Activated CD4-positive, alpha-beta memory T cell treated with anti-CD3 and anti-CD28 coated beads, Interleukin-2, amount 10 ng/mL, durations not matched to agents 7 days and 5 days (primary cell): ENCODE measurements at regions not wholly inside any gene's neighbourhood (a gene's known extent, or its start where the extent isn't known, plus 50 kb on each side); places are given as distances from the start of the nearest gene placed in this dataset.

Experiments
- CTCF ChIA-PET: fragments of 350-600 bp; sonication (Branson Sonifier 250); formaldehyde crosslinking; loops from one replicate; lab custom pipeline; 2021; ENCODE audit warnings: antibody characterized with exemption, inconsistent platforms; lab: Charles Lee
- POLR2A ChIA-PET: fragments of 350-600 bp; sonication (Branson Sonifier 250); formaldehyde crosslinking; loops from one replicate; lab custom pipeline; 2021; ENCODE audit warnings: antibody characterized with exemption; lab: Charles Lee
- DNase-seq: peaks from one replicate; pipeline ENCODE4 v3.0.0-alpha.2; 2020
- H3K27ac Mint-ChIP-seq: one replicate; pipeline ENCODE4 v1.8.0; 2021; ENCODE audit warnings: mild to moderate bottlenecking, mixed read lengths
- H3K27me3 Mint-ChIP-seq: one replicate; pipeline ENCODE4 v1.8.0; 2021; ENCODE audit warnings: mixed read lengths
- H3K36me3 Mint-ChIP-seq: one replicate; pipeline ENCODE4 v1.8.0; 2021; ENCODE audit warnings: low read depth, mixed read lengths
- H3K4me1 Mint-ChIP-seq: one replicate; pipeline ENCODE4 v1.8.0; 2021; ENCODE audit warnings: mixed read lengths
- H3K4me3 Mint-ChIP-seq: one replicate; pipeline ENCODE4 v1.8.0; 2021; ENCODE audit warnings: mild to moderate bottlenecking, mixed read lengths
- H3K9me3 Mint-ChIP-seq: one replicate; pipeline ENCODE4 v1.8.0; 2021; ENCODE audit warnings: mixed read lengths

DNA sequence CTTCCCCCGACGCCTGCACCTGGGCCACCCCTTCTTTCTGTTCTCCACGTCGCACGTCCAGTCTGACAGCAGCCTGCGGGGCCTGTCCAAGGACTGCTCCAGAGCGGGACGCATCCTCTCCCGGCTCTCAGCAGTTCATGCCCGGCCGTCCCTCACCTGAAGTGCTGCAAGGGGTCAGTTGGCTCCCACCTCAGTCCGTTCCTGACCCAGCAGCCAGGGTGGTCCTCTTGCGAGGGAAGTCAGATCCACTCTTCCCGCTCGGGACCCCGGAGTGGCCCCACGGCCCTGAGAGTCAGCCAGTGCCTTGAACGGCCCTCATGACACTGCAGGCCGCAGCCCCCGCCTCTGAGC, 249.7 kb upstream of the IRX4 start:
- Mint-ChIP-seq H3K9me3 (no peaks in the 10 kb centered on the region), H3K27ac (no peak overlapping the region), H3K27me3 (no peaks in the 10 kb centered on the region), H3K36me3 (no peaks in the 10 kb centered on the region), H3K4me1 (no peaks in the 10 kb centered on the region), H3K4me3 (no peak overlapping the region)
- ChIA-PET POLR2A (no interaction called here), CTCF (no interaction called here)
- DNase-seq, result no peak

DNA sequence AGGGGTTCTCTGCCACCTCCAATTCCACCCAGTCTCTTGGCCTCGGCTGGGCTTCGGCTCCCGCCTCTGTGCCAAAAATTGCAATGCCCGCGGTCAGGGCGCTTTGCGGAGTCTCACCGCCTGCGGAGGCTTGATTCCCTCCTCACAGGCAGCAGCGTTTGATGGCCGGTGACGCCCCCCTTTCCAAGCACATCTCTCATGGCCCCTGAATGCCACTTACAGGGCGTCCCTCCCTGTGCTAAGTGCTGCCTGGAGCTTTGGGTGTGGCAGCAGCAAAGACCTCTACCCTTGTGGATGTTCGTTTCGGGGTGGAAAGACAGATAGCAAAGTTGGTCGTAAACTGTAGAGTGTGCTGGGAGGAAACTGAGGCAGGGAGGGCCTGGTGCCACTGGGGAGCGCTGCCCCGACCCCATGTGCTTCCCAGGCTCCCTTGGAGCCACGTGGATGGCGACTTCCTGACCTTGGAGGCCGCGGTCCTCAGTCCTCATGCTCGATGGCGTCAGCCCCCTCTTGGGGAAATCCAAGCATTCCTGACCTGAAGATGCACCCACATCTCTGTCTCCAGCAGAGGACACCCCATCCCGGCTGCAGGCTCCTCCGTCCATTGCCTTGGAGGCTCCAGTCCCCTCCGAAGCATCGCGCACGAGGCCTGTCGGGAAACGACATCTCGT, 249.2 kb upstream of the IRX4 start:
- POLR2A ChIA-PET, result no interaction called here

DNA sequence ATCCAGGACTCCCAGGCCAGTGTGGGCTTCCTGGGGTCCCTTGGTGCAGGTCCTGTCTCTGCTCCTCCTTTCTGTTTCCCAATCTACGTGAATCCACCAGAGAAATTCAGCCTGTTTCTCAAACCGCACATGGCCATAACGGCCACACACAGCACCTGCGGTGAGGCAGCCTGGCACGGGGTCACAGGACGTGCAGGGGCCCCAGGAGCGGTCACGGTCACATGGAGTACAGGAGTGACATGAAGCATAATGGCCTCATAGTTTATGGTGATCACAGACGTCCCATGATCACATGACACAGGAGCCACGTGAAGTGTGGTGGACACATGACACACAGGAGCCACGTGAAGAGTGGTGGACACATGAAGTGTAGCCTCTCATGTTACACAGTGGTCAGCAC, 248.5 kb upstream of the IRX4 start:
- POLR2A ChIA-PET, result no interaction called here
- H3K9me3 Mint-ChIP-seq, result no peaks in the 10 kb centered on the region
- no peak overlapping the region for H3K4me3 Mint-ChIP-seq
- CTCF ChIA-PET, result no interaction called here
- DNase-seq, result no peak
- no peaks in the 10 kb centered on the region for H3K4me1 Mint-ChIP-seq
- no peaks in the 10 kb centered on the region for H3K27me3 Mint-ChIP-seq
- no peaks in the 10 kb centered on the region for H3K36me3 Mint-ChIP-seq
- H3K27ac Mint-ChIP-seq, result no peak overlapping the region

More for the DNA sequence above, 249.2 kb upstream of the IRX4 start:
- no peak overlapping the region for H3K4me3 Mint-ChIP-seq
- CTCF ChIA-PET, result no interaction called here
- no peaks in the 10 kb centered on the region for H3K4me1 Mint-ChIP-seq
- no peaks in the 10 kb centered on the region for H3K27me3 Mint-ChIP-seq
- no peak for DNase-seq
- H3K27ac Mint-ChIP-seq, result no peak overlapping the region
- no peaks in the 10 kb centered on the region for H3K9me3 Mint-ChIP-seq
- H3K36me3 Mint-ChIP-seq, result no peaks in the 10 kb centered on the region

DNA sequence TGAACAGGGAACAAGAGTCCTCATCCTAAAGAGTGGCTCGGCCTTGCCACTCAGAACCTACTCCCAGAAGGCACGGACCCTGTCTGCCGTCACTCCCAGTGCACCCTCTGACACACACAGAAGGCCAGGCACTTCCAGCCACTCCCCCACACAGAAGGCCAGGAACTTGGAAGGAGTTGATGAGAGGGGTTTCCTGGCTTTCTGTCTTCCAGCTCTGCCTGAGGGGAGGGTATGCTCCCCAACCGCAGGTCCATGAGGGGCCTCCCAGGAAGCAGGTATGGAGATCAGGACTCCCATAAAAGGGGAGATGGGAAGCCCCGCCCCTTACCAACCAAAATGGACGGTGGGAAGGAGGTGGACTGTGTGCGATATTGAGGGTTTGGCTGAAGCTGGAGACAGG, 247.6 kb upstream of the IRX4 start:
- Mint-ChIP-seq H3K36me3 (no peaks in the 10 kb centered on the region), H3K27ac (no peak overlapping the region), H3K4me1 (no peaks in the 10 kb centered on the region), H3K4me3 (no peak overlapping the region), H3K9me3 (no peaks in the 10 kb centered on the region), H3K27me3 (no peaks in the 10 kb centered on the region)
- no peak for DNase-seq
- CTCF ChIA-PET, result no interaction called here
- POLR2A ChIA-PET, result no interaction called here

DNA sequence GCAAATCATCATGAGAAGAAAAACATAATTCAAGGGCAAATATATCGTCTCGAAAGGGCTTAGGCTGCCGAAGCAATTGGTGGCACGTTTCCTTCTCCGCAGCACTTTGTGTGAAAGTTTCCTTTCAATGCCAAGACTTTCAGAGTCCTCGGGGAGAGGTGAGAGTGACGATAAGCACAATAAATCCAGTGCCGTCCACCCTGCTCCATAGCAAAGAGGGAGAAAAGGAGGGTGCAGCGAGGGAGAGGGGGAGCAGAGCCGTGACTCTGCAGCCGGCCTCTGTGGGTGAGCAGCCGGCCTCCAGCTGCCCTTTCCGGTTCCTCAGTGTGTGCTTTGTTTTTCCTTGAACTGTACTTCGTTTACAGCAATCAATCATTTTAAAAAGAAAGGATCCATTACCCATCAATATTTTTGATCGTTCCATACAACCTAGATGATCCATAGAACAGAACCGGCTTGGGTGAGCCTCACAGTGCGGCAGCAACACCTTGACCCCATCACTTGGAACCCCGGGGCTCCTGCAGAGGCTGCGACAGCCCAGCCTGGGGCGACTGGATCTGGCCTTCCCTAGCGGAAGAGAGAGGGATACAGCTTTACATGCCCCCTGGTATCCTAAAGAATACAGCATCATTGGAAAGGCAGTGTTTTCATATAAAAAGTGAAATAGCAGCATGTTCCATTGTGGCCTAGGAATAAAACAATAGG, 247.0 kb upstream of the IRX4 start:
- Mint-ChIP-seq H3K36me3 (no peaks in the 10 kb centered on the region), H3K9me3 (no peaks in the 10 kb centered on the region), H3K4me3 (no peak overlapping the region), H3K27ac (no peak overlapping the region), H3K27me3 (no peaks in the 10 kb centered on the region), H3K4me1 (no peaks in the 10 kb centered on the region)
- ChIA-PET CTCF (no interaction called here), POLR2A (no interaction called here)
- no peak for DNase-seq

DNA sequence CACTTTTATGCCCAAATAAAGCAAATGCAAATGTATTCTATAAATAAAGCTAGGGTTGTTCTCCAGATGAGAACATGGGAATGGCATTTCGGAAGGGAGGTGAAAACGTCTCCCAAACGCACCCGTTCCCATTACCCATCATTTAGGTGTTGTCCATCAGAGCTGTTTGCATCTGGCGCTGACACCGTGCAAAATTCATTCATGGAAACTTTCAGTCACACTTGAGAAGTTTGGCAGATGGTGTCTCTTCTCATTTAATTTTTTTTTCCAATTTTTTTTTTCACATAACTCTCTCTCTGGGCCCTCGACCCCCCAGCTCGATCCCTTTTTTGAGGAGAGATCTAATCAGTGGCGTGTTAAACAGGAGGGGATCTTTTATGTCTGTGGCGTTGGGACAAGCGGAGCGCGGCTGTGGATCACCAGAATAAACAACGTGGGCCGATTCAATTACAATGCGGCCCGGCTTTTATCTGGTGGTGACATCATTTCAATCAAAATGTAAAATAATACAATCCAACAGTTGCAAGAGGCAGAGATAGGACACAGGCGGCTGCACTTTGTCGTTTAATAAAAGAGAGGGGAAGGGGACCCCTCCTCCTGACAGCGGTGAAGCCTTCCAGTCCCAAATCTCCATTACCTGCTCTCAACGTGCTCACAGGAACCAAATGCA, 246.1 kb upstream of the IRX4 start:
- no peaks in the 10 kb centered on the region for H3K27me3 Mint-ChIP-seq
- no peaks in the 10 kb centered on the region for H3K36me3 Mint-ChIP-seq
- no peaks in the 10 kb centered on the region for H3K9me3 Mint-ChIP-seq
- POLR2A ChIA-PET, result no interaction called here
- no peak overlapping the region for H3K4me3 Mint-ChIP-seq
- no peaks in the 10 kb centered on the region for H3K4me1 Mint-ChIP-seq
- no peak overlapping the region for H3K27ac Mint-ChIP-seq
- no peak for DNase-seq
- CTCF ChIA-PET, result no interaction called here

DNA sequence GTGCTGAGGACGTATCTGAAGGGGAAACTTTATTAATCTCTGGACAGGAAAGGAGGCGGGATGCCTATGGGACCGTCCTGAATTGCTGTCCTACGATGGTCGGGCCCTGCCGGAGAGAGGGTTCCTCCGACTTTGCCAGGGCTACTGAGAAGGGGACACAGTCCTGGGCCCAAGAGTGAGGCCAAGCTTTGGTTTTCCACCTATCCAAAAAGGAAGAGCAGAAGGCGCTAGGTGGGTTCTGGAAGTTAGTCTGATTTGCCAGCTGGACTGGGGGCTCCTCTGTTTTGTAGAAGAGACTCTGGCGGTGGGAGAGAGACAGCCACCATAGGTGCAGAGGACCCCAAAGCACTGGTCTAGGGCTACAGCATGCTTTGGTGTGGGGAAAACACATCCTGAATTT, 243.8 kb upstream of the IRX4 start:
- Mint-ChIP-seq H3K9me3 (peaks cover 2% of the 10 kb centered on the region), H3K4me1 (no peaks in the 10 kb centered on the region), H3K36me3 (no peaks in the 10 kb centered on the region), H3K27me3 (no peaks in the 10 kb centered on the region), H3K27ac (no peak overlapping the region), H3K4me3 (no peak overlapping the region)
- DNase-seq, result no peak
- ChIA-PET CTCF (no interaction called here), POLR2A (no interaction called here)

DNA sequence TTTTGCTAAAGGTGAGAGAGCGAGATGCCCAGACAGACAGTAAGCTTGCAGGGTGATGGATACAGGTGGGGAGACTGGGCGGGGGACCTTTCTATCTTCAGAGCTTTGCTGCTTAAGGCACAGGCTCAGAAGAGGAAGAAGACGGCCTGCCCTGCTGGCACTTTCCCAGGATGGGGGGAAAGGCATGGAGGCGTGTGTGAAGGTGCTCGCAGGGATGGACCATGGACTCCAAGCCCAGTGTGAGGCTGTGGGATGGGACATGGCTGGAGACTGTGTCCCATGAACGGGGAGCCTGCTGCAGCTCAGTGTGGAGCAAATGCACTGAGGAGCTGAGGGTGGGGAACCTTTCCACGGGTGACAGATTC, 243.2 kb upstream of the IRX4 start:
- Mint-ChIP-seq H3K36me3 (no peaks in the 10 kb centered on the region), H3K27me3 (no peaks in the 10 kb centered on the region), H3K9me3 (peaks cover 2% of the 10 kb centered on the region), H3K4me1 (no peaks in the 10 kb centered on the region), H3K4me3 (no peak overlapping the region), H3K27ac (no peak overlapping the region)
- POLR2A ChIA-PET, result no interaction called here
- DNase-seq, result no peak
- CTCF ChIA-PET, result no interaction called here

DNA sequence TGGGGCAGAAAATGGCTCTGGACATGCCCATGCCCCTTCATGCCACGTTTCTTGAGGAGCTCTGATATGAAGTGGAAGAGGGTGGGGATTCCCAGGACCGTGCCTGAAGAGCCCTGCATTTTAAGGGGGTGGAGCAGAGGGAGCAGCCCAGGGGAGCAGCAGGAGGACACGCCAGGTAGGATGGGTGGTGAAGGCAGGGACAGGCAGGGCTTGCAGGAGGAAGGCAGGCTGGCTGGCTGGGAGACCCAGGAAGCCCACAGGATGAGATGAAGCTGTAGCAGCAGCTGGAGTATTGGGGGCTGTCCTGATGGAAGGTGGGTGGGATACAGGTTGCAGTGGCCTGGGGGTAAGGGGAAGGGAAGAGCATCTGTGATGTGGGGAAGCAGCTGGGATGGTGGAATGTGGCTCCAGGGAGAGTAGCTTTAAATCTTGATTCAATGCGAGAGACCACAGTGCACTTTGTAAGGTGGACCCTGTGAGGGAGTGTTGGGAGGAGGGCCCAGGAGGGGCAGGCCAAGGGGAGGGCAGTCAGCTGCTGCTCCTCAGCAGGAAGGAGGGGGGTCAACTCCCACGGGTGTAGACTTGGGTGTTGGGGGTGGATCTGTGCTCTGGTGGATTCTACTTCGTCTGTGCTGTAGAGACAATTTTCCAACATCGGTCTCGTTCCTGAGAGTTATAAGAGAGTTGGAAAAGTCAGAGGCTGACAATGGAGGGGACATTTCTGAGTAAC, 242.6 kb upstream of the IRX4 start:
- no peak overlapping the region for H3K27ac Mint-ChIP-seq
- H3K9me3 Mint-ChIP-seq, result peaks cover 6% of the 10 kb centered on the region
- H3K4me3 Mint-ChIP-seq, result no peak overlapping the region
- no peaks in the 10 kb centered on the region for H3K27me3 Mint-ChIP-seq
- no peaks in the 10 kb centered on the region for H3K4me1 Mint-ChIP-seq
- ChIA-PET POLR2A (no interaction called here), CTCF (no interaction called here)
- DNase-seq, result no peak
- H3K36me3 Mint-ChIP-seq, result no peaks in the 10 kb centered on the region

DNA sequence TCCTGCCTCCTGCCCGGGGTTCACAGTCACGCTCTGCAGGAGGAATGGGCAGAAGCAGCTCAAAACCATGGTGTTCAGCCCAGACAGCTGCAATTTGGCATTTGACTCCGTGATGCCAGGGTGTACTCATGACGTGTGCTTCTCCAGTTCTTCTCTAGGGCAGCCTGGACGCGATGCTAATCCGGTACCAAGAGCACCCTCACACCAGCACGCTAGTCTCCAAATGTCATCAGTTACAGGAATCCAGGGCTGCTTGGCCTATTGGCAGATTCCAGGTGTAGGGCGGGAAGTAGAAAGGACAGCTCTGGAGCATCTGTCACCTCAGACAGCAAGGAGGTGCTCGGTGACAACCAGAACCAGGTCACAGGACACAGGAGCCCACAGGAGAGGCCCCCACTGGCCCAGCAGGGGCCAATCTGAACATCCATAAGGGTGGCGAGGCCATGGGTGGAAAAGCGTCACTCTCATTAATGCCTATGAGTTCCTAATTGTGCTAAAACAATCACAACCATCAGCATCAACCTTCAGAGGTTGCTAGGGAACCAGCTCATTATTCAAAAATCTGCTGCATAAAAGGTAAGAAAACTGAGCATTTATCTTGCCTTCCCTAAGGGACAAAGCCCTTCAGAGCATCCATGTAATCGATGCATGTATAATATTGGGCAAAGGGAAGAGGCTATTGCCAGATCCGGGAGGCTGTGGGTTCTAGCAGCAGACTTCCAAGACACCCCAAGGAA, 241.9 kb upstream of the IRX4 start:
- Mint-ChIP-seq H3K27me3 (no peaks in the 10 kb centered on the region), H3K36me3 (no peaks in the 10 kb centered on the region), H3K27ac (no peak overlapping the region), H3K4me1 (no peaks in the 10 kb centered on the region), H3K9me3 (peaks cover 6% of the 10 kb centered on the region), H3K4me3 (no peak overlapping the region)
- CTCF ChIA-PET, result no interaction called here
- DNase-seq, result no peak
- POLR2A ChIA-PET, result no interaction called here

DNA sequence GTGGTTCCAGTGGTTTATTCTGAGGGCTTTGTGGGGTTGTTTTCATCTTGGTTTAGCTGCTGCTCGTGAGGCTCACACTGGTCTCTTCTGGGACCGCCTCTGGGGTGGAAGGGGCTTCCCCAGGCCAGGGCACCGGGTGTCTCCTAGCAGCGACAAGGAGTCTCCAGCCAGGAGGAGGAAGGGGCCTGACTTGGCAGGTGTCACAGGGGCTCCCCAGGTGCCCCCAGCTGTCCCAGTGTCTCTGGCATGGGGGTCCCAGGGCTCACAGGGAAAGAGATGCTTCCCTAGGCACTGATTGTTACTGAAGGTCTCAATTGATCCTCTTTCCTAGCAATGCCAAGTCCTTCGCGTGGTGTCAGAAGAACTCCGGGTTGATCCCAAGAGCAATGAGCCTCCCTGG, 241.1 kb upstream of the IRX4 start:
- H3K9me3 Mint-ChIP-seq, result peaks cover 6% of the 10 kb centered on the region
- H3K36me3 Mint-ChIP-seq, result no peaks in the 10 kb centered on the region
- no peak overlapping the region for H3K27ac Mint-ChIP-seq
- ChIA-PET POLR2A (no interaction called here), CTCF (no interaction called here)
- H3K27me3 Mint-ChIP-seq, result no peaks in the 10 kb centered on the region
- H3K4me1 Mint-ChIP-seq, result no peaks in the 10 kb centered on the region
- DNase-seq, result no peak
- no peak overlapping the region for H3K4me3 Mint-ChIP-seq

DNA sequence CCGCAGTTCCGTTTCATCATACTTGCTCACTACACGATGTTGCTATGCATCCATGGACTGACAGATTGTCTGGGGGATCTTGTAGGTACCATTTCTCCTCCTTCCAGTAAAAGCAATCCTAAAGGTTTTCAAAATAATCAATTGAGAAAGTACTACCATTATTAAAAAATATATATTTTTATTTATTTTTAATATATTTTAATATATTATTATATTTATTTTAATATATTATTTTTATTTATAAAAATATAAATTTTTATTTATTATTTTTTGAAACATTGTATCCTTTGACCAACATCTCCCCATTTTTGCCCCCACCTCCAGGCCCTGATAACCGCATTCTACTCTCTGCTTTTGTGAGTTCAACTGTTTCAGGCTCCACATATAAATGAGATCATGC, 237.6 kb upstream of the IRX4 start:
- DNase-seq, result no peak
- ChIA-PET CTCF (no interaction called here), POLR2A (no interaction called here)
- no peaks in the 10 kb centered on the region for H3K27me3 Mint-ChIP-seq
- no peak overlapping the region for H3K27ac Mint-ChIP-seq
- peaks cover 6% of the 10 kb centered on the region for H3K9me3 Mint-ChIP-seq
- H3K4me3 Mint-ChIP-seq, result no peak overlapping the region
- H3K36me3 Mint-ChIP-seq, result no peaks in the 10 kb centered on the region
- H3K4me1 Mint-ChIP-seq, result no peaks in the 10 kb centered on the region

DNA sequence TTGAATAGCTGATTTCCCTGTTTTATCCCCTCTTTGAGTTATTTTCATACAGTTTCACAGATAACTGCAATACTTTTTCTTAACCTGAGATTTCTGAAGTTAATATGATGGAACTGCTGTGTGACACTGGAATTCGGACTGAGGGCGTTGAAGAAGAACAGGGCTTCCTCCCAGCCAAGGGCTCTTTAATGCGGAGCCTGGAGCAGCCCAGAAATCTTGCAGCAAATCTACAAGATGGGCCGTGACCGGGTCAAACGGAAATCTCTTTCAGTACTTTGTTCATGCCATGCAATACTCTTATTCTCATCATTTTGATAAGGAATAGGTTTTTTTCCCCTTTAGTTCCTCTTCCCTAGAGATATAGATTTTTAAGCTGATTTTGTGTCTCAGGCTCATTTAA, 236.8 kb upstream of the IRX4 start:
- no peak for DNase-seq
- H3K9me3 Mint-ChIP-seq, result peaks cover 6% of the 10 kb centered on the region
- H3K36me3 Mint-ChIP-seq, result no peaks in the 10 kb centered on the region
- CTCF ChIA-PET, result no interaction called here
- POLR2A ChIA-PET, result no interaction called here
- H3K27ac Mint-ChIP-seq, result no peak overlapping the region
- no peak overlapping the region for H3K4me3 Mint-ChIP-seq
- no peaks in the 10 kb centered on the region for H3K4me1 Mint-ChIP-seq
- H3K27me3 Mint-ChIP-seq, result no peaks in the 10 kb centered on the region
